Endothelial cell of umbilical vein (primary cell): ENCODE measurements at regions not wholly inside any gene's neighbourhood (a gene's known extent, or its start where the extent isn't known, plus 50 kb on each side); places are given as distances from the start of the nearest gene placed in this dataset.

Experiments used
- BruUV-seq: library from RNA; stranded (reverse); fragments of 400-500 nt; replicated peaks from 2 replicates; lab custom pipeline; 2021; lab: Mats Ljungman, UMichigan
- CTCF ChIA-PET: fragments of 300-600, 350-600 bp; sonication (Branson Sonifier 250); formaldehyde crosslinking; loops from one replicate; lab custom pipeline; 2021; ENCODE audit warnings: antibody characterized with exemption, inconsistent platforms; lab: Charles Lee
- POLR2A ChIA-PET: fragments of 300-600, 350-600 bp; sonication (Branson Sonifier 250); formaldehyde crosslinking; loops from one replicate; lab custom pipeline; 2021; ENCODE audit warnings: antibody characterized with exemption, inconsistent platforms; lab: Charles Lee
- DNase-seq: peaks from one replicate; pipeline ENCODE4 v3.0.0-alpha.2; 2011; ENCODE audit warnings: low read depth, low spot score
- FAIRE-seq: peaks from 2 replicates; lab custom pipeline; 2011; peaks lifted over from hg19 to GRCh38; lab: Jason Lieb, UNC
- H2AFZ ChIP-seq: 2 replicates; pipeline ENCODE4 v1.6.0; 2012; ENCODE audit warnings: low read depth, low read length, control low read depth, inconsistent platforms
- H3K27ac ChIP-seq: 2 replicates; pipeline ENCODE4 v1.5.1; 2011; ENCODE audit warnings: low read depth, mild to moderate bottlenecking, control low read depth, low read length, moderate library complexity; ENCODE audit not compliant: insufficient read depth
- H3K27me3 ChIP-seq, 2 experiments: 2 replicates each; pipeline versions ENCODE4 v1.6.0 to v1.6.1; 2011; ENCODE audit warnings: low read length in 2 of 2, mixed read lengths in 1 of 2; ENCODE audit not compliant: control insufficient read depth in 2 of 2, insufficient read depth in 2 of 2
- H3K36me3 ChIP-seq, 2 experiments: 2 replicates in 1 of 2; 3 replicates in 1 of 2; pipeline ENCODE4 v1.5.1; 2011; ENCODE audit warnings: low read length in 2 of 2, mild to moderate bottlenecking in 1 of 2, moderate library complexity in 1 of 2; ENCODE audit not compliant: control insufficient read depth in 2 of 2, insufficient read depth in 2 of 2; ENCODE audit errors: extremely low read depth in 1 of 2
- H3K4me1 ChIP-seq: 3 replicates; pipeline ENCODE4 v1.5.1; 2011; ENCODE audit warnings: mild to moderate bottlenecking, low read length; ENCODE audit not compliant: control insufficient read depth, insufficient read depth; ENCODE audit errors: extremely low read depth
- H3K4me2 ChIP-seq: 2 replicates; pipeline ENCODE4 v1.6.1; 2011; ENCODE audit warnings: low read length, control low read depth, mixed read lengths; ENCODE audit not compliant: insufficient read depth
- H3K4me3 ChIP-seq, 3 experiments: fragments of 200-600 bp in 1 of 3; sonication (generic), shearing (Covaris generic) in 1 of 3; replicated peaks in 1 of 3; 2 replicates each; pipeline ENCODE4 v1.5.1; 2011 to 2016; ENCODE audit warnings: control low read depth in 3 of 3, low read length in 3 of 3, mild to moderate bottlenecking in 2 of 3, inconsistent platforms in 1 of 3, low read depth in 1 of 3, moderate library complexity in 1 of 3; ENCODE audit not compliant: insufficient read depth in 1 of 3
- H3K79me2 ChIP-seq: 2 replicates; pipeline ENCODE4 v1.6.0; 2012; ENCODE audit warnings: low read length, inconsistent platforms; ENCODE audit not compliant: control insufficient read depth, insufficient read depth
- H3K9ac ChIP-seq: replicated peaks from 2 replicates; pipeline ENCODE3; 2011; ENCODE audit warnings: low read length, control low read depth; ENCODE audit not compliant: insufficient read depth; ENCODE audit errors: extremely low read depth
- H3K9me1 ChIP-seq: replicated peaks from 3 replicates; pipeline ENCODE4 v1.6.0; 2011; ENCODE audit warnings: mild to moderate bottlenecking, low read length; ENCODE audit not compliant: control insufficient read depth, insufficient read depth; ENCODE audit errors: extremely low read depth
- H3K9me3 ChIP-seq: replicated peaks from 2 replicates; pipeline ENCODE4 v1.5.1; 2012; ENCODE audit warnings: low read length, inconsistent platforms; ENCODE audit not compliant: control insufficient read depth, insufficient read depth
- H4K20me1 ChIP-seq: replicated peaks from 2 replicates; pipeline ENCODE3; 2011; ENCODE audit warnings: mild to moderate bottlenecking, low read length; ENCODE audit not compliant: control insufficient read depth, insufficient read depth; ENCODE audit errors: extremely low read depth
- CTCF ChIP-seq, 2 donors: IDR thresholded peaks; 1 replicate in 1 of 2; 2 replicates in 1 of 2; pipeline ENCODE4 v1.5.1; 2011; ENCODE audit warnings: low read length in 2 of 2, mild to moderate bottlenecking in 2 of 2, moderate library complexity in 2 of 2, control low read depth in 1 of 2, inconsistent platforms in 1 of 2, low read depth in 1 of 2; ENCODE audit not compliant: insufficient read depth in 1 of 2; ENCODE audit errors: extremely low read depth in 1 of 2
- EZH2 ChIP-seq: IDR thresholded peaks from 2 replicates; pipeline ENCODE4 v1.6.1; 2012; ENCODE audit warnings: borderline replicate concordance, low read depth, mild to moderate bottlenecking, moderate library complexity, low read length, inconsistent platforms; ENCODE audit not compliant: severe bottlenecking
- FOS ChIP-seq: IDR thresholded peaks from 2 replicates; pipeline ENCODE4 v1.6.1; 2011; ENCODE audit warnings: mild to moderate bottlenecking, low read length, moderate library complexity, borderline replicate concordance; ENCODE audit not compliant: insufficient read depth
- GATA2 ChIP-seq: IDR thresholded peaks from 2 replicates; pipeline ENCODE4 v1.7.0; 2011; ENCODE audit warnings: low read depth, mild to moderate bottlenecking, moderate library complexity, mixed read lengths, low read length; ENCODE audit not compliant: insufficient read length, insufficient read depth
- JUN ChIP-seq: IDR thresholded peaks from 2 replicates; pipeline ENCODE4 v1.6.1; 2011; ENCODE audit warnings: borderline replicate concordance, low read depth; ENCODE audit not compliant: insufficient read length, insufficient read depth
- MYC ChIP-seq: IDR thresholded peaks from one replicate; pipeline ENCODE4 v1.6.1; 2011; ENCODE audit warnings: mild to moderate bottlenecking, low read depth, low read length
- POLR2A ChIP-seq: IDR thresholded peaks from 2 replicates; pipeline ENCODE4 v1.6.1; 2012; ENCODE audit warnings: low read depth, mild to moderate bottlenecking, control low read depth, low read length
- POLR2AphosphoS5 ChIP-seq: IDR thresholded peaks from 2 replicates; pipeline ENCODE4 v1.6.1; 2012; ENCODE audit warnings: low read depth, mild to moderate bottlenecking, control low read depth, low read length, moderate library complexity; ENCODE audit not compliant: insufficient read depth
- dilution Hi-C: fragments of 300-500 bp; cut with MboI; formaldehyde crosslinking; loops from one replicate; pipeline ENCODE4 v1.15.0; 2019; ENCODE audit warnings: low sequenced_read_pairs; ENCODE audit not compliant: extremely low pct_ligation_motif_present
- intact Hi-C: fragments of 100-400 bp; cut with micrococcal nuclease; formaldehyde crosslinking; loops from one replicate; pipeline ENCODE4 v1.10.0; 2022
- TF ChIP-seq, protein P1 (sequence below): IDR thresholded peaks from 2 replicates; pipeline ENCODE4 v1.6.1; 2011; ENCODE audit not compliant: insufficient read depth, insufficient read length

DNA sequence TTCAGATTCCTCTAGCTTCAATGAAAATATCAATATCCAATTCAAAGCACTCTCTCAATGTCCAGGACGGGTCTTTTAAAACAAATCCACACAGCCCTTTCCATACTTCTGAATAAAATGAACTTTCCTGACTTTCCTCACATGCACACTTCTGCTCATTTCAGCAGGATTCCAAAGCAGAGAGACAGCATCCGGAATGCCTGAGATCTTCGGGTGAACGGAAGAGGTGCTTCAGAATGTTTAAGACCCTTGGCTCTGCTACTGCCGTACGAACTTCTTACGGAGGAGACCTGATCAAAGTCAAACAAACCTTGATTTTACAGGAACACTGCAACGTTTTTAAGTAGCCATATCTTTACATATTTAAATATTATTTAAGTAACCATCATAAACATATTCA is 245.7 kb downstream of the PTBP2 start:
- H2AFZ ChIP-seq = no peak overlapping the region
- no peaks in the 10 kb centered on the region for H3K9me1 ChIP-seq
- H3K27me3 ChIP-seq = peaks cover 11 to 17% of the 10 kb centered on the region in 2 experiments
- POLR2A ChIA-PET = no interaction called here
- intact Hi-C loops = loop anchor here (5.0 to 10.0 kb wide), 2 partner anchors 167 to 275 kb away; no protein-coding TSS in a partner anchor
- H4K20me1 ChIP-seq = no peaks in the 10 kb centered on the region
- H3K4me3 ChIP-seq = no peak overlapping the region
- no peak for TF ChIP-seq FOS
- TF ChIP-seq, protein P1, sequence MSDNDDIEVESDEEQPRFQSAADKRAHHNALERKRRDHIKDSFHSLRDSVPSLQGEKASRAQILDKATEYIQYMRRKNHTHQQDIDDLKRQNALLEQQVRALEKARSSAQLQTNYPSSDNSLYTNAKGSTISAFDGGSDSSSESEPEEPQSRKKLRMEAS = no peak
- no peak for TF ChIP-seq GATA2
- TF ChIP-seq POLR2AphosphoS5 = no peak
- no peak for TF ChIP-seq EZH2
- no peak for TF ChIP-seq POLR2A
- no peak for TF ChIP-seq JUN
- no peak for TF ChIP-seq CTCF (IDR thresholded peaks at IDR 0.05; ENCODE audit: extremely low read depth in 1 of 2, insufficient read depth in 1 of 2, low read depth in 1 of 2, low read length in 2 of 2)
- no peak for TF ChIP-seq MYC
- FAIRE-seq = no peak
- H3K36me3 ChIP-seq = no peaks in the 10 kb centered on the region
- no peaks in the 10 kb centered on the region for H3K9me3 ChIP-seq
- H3K9ac ChIP-seq = no peak overlapping the region
- CTCF ChIA-PET = interaction anchor here (0.6 to 6.7 kb wide), 6 partner anchors 8 to 1501 kb away, joined by 3 to 122 read pairs (median 4); no protein-coding TSS in a partner anchor
- no peaks in the 10 kb centered on the region for H3K4me1 ChIP-seq
- no peaks in the 10 kb centered on the region for H3K79me2 ChIP-seq
- no TSS peak for BruUV-seq
- dilution Hi-C loops = no loop called here
- DNase-seq = no peak
- no peak overlapping the region for H3K4me2 ChIP-seq
- no peak overlapping the region for H3K27ac ChIP-seq
